HG03442 (cell line): ENCODE measurements at regions not wholly inside any gene's neighbourhood (a gene's known extent, or its start where the extent isn't known, plus 50 kb on each side); places are given as distances from the start of the nearest gene placed in this dataset.

Source experiments
- ATAC-seq: cut with Tn5 transposase; IDR thresholded peaks from one replicate; pipeline ENCODE4 v1.9.1; 2021; ENCODE audit warnings: mild to moderate bottlenecking, moderate library complexity; ENCODE audit not compliant: unreplicated experiment

DNA sequence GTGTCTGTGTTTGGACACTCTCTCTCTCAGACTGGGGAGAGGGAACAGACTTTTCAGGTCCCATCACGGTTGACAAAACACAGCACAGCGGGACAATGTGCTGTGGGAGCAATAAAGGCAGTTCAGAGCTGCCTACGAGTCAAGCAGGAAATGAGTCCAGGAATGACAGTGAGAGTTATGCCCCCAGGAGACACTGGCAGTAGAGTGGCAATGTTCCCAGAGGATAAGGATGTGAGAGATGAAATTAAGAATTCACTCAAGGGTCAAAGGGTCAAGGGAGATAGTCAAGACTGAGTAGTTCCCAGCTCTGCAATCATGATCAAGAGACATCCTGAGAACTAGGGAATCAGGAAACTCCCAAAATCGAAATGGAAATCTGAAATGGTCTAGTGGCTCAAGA is 156.1 kb downstream of the LURAP1L start:
- ATAC-seq = no peak

DNA sequence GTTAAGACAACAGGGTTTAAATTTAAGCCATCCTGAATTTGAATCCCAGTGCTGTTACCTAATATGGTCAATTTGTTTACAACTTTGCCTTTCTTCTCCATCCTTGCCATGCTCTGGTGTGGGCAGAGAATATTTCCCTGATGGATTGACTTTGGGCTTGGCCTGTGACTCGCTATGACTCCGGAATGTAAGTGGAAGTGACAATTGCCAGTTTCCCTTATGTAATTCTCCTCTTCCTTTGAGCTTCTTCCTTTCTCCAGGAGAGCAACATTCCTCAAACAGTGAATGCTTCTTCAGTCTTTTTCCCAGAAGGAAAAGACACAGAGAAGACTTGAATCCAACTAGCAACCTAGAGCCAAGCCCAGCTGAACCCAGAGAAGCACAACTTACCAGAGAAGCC is 159.1 kb downstream of the LURAP1L start:
- no peak for ATAC-seq

DNA sequence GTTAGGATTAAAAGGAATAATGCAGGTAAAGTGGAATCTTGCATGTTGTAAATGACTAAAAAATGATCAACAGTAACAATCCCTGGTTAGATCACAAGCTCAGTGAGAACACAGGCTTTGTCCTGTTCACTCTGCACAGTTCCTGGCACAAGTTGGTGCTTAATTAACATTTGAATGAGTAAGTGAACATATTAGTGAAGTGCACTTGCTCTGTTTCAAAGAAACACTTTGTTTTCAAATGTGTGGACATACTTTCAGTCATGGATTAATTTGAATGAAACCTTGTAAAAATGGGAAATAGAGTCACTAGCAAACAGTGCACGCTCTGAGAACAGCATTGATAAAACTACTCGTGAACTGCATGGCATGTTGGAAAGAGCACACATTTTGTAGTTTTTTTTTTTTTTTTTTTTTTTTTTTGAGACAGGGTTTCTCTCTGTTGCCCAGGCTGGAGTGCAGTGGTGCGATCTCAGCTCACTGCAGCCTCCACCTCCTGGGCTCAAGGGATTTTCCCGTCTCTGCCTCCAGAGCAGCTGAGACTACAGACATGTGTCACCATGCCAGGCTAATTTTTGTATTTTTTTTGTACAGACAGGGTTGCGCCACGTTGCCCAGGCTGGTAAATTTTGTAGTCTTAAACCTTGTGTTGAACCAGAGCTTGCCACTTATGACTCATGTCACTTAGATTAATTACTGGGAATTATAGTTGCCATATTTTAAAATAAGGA is 159.9 kb downstream of the LURAP1L start:
- ATAC-seq = no peak

DNA sequence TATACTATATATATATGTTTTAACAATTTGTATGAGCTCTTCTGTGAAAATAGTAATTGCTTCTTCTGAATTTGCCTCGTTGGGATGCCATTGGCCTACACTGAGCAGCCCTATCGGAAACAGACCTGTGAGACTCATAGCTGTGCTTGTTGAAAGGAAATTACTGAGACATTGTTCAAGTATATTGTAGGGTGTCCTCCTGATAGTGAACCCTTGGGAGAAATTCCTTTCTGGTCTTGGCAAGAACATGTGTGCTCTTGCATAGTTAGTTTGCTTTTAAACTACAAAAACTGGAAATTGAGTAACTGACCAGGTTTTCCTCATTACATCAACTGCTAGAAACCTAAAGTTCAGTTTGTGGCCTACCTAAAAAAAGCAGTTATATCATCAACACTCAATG is 160.9 kb downstream of the LURAP1L start:
- ATAC-seq = no peak

DNA sequence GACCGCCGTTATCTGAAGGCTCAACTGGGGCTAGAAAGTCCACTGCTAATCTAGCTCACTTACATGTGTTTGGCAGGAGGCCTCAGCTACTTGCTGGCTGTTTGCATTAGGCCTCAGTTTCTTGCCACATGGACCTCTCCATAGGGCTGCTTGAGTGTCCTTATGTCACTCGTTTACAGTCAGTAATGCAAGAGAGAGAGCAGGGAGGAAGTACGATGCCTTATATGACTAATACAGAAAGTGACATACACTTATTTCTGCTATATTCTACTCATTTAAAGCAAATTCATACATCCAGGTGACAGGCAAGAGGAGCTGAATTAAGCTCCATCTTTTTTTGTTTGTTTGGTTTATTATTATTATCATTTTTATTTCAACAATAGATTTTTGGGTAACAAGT is 179.6 kb downstream of the LURAP1L start:
- ATAC-seq = no peak

DNA sequence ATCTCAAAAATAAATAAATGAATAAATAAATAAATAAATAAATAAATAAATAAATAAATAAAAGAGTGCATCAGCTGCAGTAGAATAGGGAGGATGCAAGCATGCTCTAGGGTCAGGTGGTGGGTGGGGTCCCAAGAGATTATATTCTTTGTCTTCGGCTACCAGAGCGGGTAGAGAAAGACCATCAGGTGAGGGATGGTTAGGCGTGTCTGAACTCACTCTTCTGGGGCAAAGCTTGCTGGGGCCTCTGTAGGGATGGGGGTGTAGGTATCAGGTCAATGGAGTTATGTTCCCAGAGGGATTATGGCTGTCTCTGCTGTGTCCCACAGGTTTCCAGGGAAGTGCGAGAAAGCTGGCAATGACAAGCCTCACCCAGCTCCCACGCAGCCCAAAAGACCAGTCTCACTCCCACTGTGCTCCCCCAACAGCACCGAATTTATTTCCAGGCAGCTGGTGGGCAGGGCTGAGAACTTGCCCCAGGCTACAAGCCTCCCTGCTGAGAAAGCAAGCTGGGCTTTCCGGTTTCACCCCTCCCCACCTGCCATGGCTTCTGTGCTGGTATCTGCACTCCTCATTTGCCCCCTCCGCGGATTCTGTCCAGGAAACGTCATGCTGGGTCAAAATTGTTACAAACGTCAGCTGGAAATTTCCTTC is 180.8 kb downstream of the LURAP1L start:
- ATAC-seq = no peak

DNA sequence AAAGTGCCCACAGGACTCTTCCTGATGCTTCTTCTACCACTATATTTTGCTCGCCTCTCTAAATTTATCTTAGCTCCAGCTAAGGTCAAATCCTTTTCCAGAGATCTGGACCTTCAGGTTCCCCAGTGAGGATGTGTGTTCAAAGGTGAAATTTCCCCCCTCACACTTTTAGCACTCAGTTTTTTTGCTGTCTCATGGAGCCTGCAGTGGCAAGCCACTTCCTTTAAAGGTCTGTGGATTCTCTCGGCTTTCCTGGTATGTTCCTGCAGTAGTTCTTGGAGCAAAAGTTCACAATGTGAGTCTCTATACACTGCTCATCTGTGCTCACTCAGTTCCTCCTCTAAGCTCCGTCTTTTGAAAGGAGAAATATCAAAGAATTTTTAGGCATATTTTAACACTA is 181.4 kb downstream of the LURAP1L start:
- no peak for ATAC-seq

DNA sequence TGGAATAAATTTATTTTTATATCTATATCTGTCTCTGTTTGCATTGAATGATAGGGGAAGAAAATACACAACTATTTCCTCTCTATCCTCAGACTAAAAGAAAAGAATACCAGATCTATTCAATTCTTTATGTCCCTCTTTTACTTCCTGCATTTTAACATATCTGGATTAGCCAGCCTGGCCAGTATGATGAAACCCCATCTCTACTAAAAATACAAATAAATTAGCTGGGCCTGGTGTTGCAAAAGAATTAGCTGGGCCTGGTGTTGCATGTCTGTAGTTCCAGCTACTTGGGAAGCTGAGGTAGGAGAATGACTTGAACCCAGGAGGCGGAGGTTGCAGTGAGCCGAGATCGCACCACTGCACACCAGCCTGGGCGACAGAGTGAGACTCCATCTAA is 182.0 kb downstream of the LURAP1L start:
- ATAC-seq = no peak

DNA sequence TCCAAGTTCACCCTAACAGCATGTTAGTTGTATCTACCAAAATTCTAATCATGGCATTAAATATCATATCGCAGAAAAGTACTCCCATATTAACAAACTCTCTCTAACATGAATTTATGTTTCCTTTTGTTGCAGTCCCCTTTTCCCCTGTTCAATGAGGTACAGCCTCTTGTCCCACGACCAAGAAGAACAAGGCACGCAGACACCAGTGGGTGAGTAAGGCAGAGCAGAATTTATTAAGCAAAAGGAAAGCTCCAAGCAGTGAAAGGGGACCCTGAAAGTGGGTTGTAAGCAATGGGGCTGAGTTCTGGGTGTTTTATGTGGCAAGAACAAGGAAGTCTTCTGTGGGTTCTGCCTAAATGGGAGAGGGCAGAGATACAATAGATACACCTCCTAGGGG is 183.5 kb downstream of the LURAP1L start:
- ATAC-seq = no peak

DNA sequence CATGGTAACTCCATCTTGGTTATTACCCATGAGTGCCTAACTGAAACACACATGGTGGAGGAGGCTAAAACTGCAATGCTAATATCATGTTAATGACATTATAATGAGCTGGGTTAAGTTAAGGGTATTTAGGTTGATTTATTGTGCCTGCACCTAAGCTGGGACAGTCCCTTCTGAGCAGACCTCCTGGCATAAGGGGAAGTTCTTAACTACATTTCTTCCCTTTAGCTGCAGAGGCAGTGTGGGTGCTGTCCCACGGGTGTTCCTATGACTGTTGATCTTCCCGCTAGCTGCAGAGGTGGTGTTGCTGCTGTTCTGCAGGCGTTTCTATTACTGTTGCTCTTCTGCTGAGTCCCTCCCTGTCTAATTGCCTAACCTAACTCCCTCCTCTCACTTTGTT is 183.9 kb downstream of the LURAP1L start:
- ATAC-seq = no peak

DNA sequence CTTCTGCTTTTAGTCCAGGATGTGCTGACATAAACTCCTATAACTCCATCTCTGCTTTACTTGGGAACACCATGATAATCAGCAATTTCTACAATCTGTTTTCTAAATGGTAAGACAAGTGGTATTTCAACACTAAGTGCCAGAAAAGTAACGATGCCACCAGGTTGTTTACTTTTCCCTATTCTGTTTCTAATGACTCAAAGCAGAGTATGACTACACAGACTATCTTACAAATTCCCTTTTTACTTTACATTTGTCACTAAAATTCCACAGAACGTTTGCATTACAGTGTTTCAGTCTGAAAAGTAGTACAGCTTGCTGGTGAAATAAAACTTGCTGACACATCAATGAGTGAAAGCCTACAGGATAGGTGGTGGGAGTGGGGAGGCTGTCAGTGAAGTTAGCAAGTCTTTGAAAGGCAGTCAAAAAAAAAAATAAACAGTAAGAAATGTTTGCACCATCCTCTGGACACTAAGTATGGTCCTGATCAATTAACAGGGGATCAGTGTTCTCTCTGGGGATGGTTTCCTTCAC is 186.5 kb downstream of the LURAP1L start:
- no peak for ATAC-seq

DNA sequence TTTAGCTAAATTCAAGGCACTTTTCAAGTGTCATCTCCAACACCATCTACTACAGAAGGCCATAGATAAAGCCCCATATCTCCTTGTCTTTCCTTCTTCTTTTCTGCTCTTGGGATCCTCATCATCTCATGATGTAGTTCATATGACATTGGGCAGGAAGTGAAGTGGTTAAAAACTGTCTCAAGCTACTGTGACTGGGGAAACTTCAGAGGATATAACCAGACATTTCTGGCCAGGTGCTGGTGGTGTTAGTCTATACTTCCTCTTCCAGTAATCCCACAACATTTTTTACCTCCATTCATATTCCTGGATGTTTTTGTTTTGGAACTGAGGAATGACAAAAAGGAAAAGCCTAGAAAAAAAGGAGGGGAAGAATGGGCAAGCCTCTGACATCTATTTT is 188.7 kb downstream of the LURAP1L start:
- no peak for ATAC-seq

DNA sequence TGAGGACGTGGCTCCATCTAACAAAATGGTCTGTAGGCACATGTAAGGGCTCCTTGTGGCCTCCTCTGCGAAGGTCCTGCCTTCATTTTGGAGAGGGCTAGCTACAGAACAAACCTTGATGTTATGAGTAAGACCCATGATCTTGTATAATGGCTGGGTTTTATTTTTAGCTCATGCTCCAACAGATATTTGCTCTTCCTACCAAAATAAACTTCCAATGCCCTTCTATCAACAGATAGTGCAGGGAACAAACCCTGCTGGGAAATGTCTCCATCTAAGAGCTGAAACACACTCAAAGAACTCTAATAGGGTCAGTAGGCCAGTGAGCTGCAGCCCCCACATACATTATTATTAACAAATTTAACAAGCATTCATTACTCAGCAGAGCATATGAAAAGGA is 189.5 kb downstream of the LURAP1L start:
- no peak for ATAC-seq

DNA sequence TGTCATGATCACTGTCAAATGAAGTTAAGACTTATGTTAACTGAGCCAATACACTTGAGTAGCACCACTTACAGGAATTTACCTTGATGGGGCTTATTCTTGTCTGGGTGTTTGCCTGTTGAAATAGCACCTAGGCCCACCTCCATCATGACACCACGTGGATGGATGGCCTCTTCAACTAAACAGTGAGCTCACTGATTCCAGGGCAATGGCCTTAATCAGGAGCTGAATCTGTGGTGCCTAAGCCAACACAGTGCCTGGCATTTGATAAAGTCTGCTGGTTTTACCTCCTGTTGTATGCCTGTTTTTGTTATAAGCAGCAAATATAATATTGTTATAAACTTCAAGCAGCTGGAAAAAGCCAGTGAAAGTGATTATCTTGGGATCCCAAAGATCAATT is 190.5 kb downstream of the LURAP1L start:
- no peak for ATAC-seq

DNA sequence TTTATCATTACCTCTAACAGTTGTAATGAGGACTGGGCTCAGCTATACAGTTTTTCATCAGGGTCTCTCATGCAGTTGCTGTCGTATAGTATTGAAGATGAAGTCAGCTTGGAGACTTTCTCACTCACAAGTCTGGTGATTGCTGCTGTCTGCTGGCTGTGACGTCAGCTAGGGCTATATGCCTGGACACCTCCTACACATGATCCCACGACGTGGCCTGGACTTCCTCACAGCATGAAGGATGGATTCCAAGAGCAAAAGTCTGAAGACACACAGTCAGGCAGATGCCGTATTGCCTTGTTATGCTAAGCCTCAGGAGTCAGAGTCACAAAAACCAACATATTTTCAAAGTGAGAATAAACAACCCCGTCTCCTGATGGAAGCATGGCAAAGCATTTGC is 193.3 kb downstream of the LURAP1L start:
- no peak for ATAC-seq

DNA sequence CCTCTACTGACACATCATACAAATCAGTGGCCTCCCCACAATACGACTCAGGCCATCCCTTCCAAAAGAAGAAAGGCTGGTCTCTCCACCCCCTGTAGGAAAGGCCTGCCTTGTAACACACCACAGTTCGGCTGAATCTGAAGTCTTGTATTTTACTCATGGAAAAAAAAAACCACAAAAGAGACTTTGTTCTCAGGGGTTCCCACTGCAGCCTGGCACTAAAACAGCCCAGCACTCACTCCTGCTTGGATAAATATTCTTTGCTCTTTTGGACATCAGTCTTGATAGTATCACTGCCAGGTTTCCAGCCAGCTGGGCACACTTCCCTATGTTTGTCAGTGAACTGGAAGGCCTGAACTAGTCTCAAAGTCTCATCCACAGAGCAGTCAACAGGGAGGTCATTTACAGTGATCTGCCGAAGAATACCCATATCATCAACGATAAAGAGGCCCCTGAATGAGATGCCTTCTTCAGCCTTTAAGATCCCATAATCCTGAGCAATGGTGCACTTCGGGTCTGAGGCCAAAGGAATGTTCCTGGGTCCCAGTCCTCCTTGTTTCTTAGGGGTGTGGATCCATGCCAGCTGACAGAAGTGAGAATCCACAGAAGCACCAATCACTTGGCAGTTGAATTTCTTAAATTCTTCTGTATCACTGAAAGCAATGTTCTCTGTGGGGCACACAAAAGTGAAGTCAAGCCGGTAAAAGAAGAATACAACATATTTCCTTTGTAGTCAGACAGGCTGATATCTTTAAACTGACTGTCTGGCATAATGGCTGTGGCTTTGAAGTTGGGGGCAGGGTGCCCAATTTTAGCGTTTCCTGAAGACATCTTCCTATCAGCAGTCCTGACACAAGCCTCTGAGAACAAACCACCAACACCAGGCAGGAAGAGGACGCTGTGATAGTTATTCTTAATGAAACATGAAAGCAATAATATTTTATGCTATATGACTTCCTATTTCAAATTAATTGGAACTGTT is 198.1 kb downstream of the LURAP1L start:
- ATAC-seq = no peak

DNA sequence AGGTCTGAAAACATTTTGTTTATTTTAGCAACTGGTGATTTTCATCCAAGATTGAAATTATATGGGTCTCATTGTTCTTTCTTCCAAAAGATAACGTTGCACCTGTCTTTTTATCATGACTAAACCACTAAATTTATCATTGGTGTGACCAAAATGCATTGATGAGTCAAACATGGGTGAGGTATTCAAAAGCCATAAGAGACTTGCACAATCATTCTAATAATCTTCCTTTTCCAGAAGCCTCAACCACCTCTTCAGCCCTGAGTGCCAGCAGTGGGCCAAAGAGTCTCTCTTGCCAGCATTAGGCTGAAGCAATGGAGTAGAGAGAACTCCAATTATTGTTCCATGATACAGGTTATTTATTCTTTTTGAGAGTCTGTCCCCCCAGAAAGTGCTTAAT is 198.9 kb downstream of the LURAP1L start:
- ATAC-seq = no peak

DNA sequence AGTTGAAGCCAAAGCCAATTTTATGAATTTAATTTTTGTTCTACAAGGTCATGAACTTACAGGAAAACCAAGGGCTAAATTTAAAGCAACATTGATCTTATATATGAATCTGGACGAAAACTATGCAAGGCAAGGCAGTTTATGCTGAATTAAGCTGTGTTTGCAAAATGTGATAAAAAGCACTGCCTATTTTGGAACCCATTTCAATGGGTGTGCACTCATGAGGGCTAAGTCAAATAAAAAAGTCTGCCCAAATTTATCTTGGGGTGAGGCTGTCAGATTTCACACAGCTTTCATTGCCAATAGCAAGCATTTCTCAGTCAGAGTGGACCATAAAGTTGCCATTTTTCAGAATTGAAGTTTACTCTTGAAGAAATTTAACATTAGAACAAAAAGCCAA is 199.9 kb downstream of the LURAP1L start:
- no peak for ATAC-seq

DNA sequence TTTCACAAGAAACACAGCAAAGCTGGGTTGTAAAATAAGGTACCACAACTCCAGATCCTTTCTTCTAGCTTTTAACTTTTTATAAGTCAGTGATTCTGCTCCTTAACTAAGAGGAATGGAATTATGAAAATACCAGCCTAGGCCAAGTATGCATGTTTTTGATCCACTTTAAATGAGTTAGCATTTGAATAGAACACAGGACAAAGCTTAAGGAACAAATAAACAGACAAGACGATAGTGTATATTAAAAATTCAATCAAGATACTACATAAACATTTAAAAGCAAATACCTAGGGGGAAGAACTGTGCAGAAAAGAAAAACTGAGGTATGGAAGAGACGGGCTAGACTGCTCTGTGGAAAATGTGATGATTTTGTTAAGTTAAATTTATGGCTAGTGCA is 200.7 kb downstream of the LURAP1L start:
- no peak for ATAC-seq

DNA sequence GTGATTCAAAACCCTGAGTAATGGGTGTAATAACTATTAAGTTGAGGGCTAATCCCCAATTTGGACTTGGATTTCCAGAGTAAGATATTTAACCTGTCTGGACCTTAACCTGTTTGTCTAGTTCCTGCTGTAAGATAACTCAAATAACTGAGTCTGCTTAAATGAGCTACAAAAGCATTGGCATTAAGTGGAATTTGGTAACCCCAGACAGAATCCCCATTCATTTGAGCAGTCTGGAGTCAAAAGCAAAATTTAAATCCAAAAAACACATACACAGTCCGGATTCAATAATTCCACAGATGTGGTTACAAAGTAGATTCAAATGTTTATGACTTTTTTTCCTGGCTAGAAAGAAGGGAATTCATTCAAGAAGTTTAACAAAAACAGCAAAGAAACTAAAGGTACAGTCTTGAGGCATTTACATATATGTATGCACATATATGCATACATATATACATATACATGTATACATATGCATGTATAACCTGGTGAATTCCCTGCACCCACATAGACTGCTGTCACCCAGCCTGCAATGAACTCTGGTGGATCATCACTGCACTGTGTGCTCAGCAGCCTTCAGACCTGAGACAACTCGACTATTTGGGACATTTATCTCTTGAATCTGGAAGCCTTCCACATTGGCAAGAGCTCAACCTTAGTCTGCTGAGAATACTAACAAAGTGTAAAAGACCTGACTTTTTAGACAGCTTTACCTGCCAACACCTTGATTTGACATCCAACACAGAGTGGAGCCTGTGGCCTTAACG is 205.4 kb downstream of the LURAP1L start:
- ATAC-seq = no peak

DNA sequence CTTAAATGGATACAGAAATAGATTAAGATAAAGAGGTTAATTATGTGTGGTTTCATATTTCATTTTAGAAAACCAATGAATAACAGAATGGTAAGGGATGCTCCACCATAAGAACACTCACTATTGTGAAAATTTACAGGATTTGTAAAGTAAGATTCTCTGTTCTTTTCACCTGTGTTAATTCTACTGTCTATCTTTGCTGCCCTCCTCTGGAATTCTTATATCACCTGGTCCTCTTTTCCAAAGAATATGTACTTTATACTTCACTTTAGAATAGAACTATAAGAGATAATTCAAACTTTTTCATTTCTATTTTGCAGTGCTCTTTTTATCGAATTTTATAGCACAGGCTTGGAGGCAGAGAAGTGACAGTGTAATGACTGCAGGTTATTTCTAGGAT is 213.4 kb downstream of the LURAP1L start:
- ATAC-seq = no peak
